ENCODE measurements at regions not wholly inside any gene's neighbourhood (a gene's known extent, or its start where the extent isn't known, plus 50 kb on each side); places are given as distances from the start of the nearest gene placed in this dataset.

GRCh38 chr9:107431461-107431860, 58.1 kb downstream of the KLF4 start:
- intact Hi-C loops (cut with DNase I), result no loop called here
- Histone ChIP-seq H3K27ac (no peak overlapping the region), H3K27me3 (no peaks in the 10 kb centered on the region), H3K9me3 (no peaks in the 10 kb centered on the region), H3K36me3 (no peaks in the 10 kb centered on the region), H3K4me1 (no peaks in the 10 kb centered on the region), H3K4me3 (no peak overlapping the region)
- no peak for TF ChIP-seq CTCF (IDR thresholded peaks at IDR 0.05)
- DNase-seq (ENCODE audit: low spot score in 2 of 2), result no peak

GRCh38 chr9:107430071-107430470, 59.5 kb downstream of the KLF4 start:
- no peak for DNase-seq (ENCODE audit: low spot score in 2 of 2)
- H3K9me3 ChIP-seq, result no peaks in the 10 kb centered on the region
- no peaks in the 10 kb centered on the region for H3K27me3 ChIP-seq
- TF ChIP-seq CTCF (IDR thresholded peaks at IDR 0.05), result no peak
- H3K36me3 ChIP-seq, result no peaks in the 10 kb centered on the region
- H3K4me3 ChIP-seq, result no peak overlapping the region
- intact Hi-C loops (cut with DNase I), result no loop called here
- no peak overlapping the region for H3K27ac ChIP-seq
- H3K4me1 ChIP-seq, result peaks cover 0 to 3% of the 10 kb centered on the region in 2 donors

GRCh38 chr9:107426126-107426525, 63.4 kb downstream of the KLF4 start:
- H3K4me3 ChIP-seq, result no peak overlapping the region
- DNase-seq (ENCODE audit: low spot score in 2 of 2), result no peak
- no peak for TF ChIP-seq CTCF (IDR thresholded peaks at IDR 0.05)
- H3K36me3 ChIP-seq, result no peaks in the 10 kb centered on the region
- peaks cover 0 to 7% of the 10 kb centered on the region in 2 donors for H3K4me1 ChIP-seq
- intact Hi-C loops (cut with DNase I), result no loop called here
- H3K27ac ChIP-seq, result no peak overlapping the region
- no peaks in the 10 kb centered on the region for H3K9me3 ChIP-seq
- no peaks in the 10 kb centered on the region for H3K27me3 ChIP-seq

- DNase-seq (ENCODE audit: low spot score in 2 of 2), result peak; percentile 42 to 94
- H3K4me3 ChIP-seq, result peak overlapping the region; percentile 18 to 53
- no peaks in the 10 kb centered on the region for H3K36me3 ChIP-seq
- H3K4me1 ChIP-seq, result peaks cover 0 to 7% of the 10 kb centered on the region in 2 donors
- peak overlapping the region; percentile 48 to 50 for H3K27ac ChIP-seq
- no peaks in the 10 kb centered on the region for H3K27me3 ChIP-seq
- intact Hi-C loops (cut with DNase I), result no loop called here
- no peaks in the 10 kb centered on the region for H3K9me3 ChIP-seq
- TF ChIP-seq CTCF (IDR thresholded peaks at IDR 0.05), result peak; percentile 71 to 95 (median 94)
These were observed 64.2 kb downstream of the KLF4 start for GRCh38 chr9:107425101-107426025.

- Histone ChIP-seq H3K27me3 (no peaks in the 10 kb centered on the region), H3K4me1 (peaks cover 0 to 7% of the 10 kb centered on the region in 2 donors), H3K9me3 (no peaks in the 10 kb centered on the region), H3K4me3 (no peak overlapping the region), H3K36me3 (no peaks in the 10 kb centered on the region), H3K27ac (no peak overlapping the region)
- DNase-seq (ENCODE audit: low spot score in 2 of 2), result no peak
- TF ChIP-seq CTCF (IDR thresholded peaks at IDR 0.05), result no peak
- intact Hi-C loops (cut with DNase I), result loop anchor here (5.0 kb wide), 1 partner anchor 1339 kb away; no protein-coding TSS in a partner anchor
These were observed 66.0 kb downstream of the KLF4 start for GRCh38 chr9:107423540-107423939.
